ENCODE measurements at regions not wholly inside any gene's neighbourhood (a gene's known extent, or its start where the extent isn't known, plus 50 kb on each side); places are given as distances from the start of the nearest gene placed in this dataset.

DNA sequence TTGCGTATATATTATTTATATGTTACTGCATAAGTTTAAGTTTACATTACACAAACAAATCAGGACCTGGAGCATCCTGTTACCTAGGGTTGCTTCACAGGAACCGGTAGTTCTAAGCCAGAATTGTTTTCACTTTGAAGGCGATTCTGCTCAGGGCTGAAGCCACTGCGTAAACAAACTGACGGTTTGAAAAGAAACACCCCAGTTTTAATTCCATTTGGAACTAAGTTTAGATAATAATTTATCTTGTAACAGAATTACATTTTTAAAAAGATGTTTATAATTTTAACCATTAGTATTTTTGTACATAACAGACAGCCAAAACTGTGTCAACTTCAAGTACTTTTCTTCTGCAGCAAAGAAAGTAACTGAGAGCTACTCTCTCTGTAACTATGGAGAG, 282.1 kb upstream of the LYPLAL1 start:
- H3K36me3 ChIP-seq: no peaks in the 10 kb centered on the region
- no peaks in the 10 kb centered on the region for H3K27me3 ChIP-seq
- H3K4me3 ChIP-seq: no peak overlapping the region
- H3K27ac ChIP-seq: no peak overlapping the region
- intact Hi-C loops (cut with DNase I): no loop called here
- WGBS, 2 donors: 62 to 74% methylated on average over 5 of the region's 5 CpGs
- no peak for TF ChIP-seq POLR2A (IDR thresholded peaks at IDR 0.05)
- H3K9me3 ChIP-seq: no peaks in the 10 kb centered on the region
- DNase-seq: no peak
- peaks cover 0 to 20% (median 0%) of the 10 kb centered on the region in 3 donors for H3K4me1 ChIP-seq

DNA sequence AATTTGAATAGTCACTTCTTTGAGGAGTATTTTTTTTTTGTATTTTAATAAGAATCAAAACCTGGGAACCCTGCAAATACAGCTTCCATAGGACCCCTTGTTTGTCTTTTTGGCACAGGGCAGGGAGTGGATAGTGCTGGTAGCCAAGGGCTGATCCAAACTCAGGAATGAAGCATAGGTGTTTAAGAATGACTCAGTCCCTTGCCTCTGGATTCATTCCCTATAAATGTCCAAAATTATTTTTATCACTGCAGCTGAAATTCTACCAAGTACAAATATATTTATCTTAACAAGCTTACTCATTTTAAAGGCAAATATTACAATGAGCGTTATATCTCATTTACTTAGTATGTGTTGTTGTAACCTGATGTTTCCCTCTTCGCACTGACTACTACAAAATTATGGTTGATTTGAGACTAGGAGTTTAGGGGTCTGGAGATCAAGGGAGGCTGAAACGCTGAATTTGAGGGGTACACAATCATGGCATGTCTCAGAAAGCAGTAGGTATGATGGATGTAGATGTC, 278.6 kb upstream of the LYPLAL1 start:
- no peak overlapping the region for H3K27ac ChIP-seq
- H3K4me1 ChIP-seq: peaks cover 0 to 10% (median 0%) of the 10 kb centered on the region in 3 donors
- H3K4me3 ChIP-seq: no peak overlapping the region
- no peaks in the 10 kb centered on the region for H3K36me3 ChIP-seq
- H3K27me3 ChIP-seq: no peaks in the 10 kb centered on the region
- no peaks in the 10 kb centered on the region for H3K9me3 ChIP-seq
- WGBS, 2 donors: 88 to 89% methylated on average over 3 of the region's 3 CpGs
- intact Hi-C loops (cut with DNase I): no loop called here
- DNase-seq: no peak
- TF ChIP-seq, protein P1, sequence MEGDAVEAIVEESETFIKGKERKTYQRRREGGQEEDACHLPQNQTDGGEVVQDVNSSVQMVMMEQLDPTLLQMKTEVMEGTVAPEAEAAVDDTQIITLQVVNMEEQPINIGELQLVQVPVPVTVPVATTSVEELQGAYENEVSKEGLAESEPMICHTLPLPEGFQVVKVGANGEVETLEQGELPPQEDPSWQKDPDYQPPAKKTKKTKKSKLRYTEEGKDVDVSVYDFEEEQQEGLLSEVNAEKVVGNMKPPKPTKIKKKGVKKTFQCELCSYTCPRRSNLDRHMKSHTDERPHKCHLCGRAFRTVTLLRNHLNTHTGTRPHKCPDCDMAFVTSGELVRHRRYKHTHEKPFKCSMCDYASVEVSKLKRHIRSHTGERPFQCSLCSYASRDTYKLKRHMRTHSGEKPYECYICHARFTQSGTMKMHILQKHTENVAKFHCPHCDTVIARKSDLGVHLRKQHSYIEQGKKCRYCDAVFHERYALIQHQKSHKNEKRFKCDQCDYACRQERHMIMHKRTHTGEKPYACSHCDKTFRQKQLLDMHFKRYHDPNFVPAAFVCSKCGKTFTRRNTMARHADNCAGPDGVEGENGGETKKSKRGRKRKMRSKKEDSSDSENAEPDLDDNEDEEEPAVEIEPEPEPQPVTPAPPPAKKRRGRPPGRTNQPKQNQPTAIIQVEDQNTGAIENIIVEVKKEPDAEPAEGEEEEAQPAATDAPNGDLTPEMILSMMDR (IDR thresholded peaks at IDR 0.05): no peak
- no peak for TF ChIP-seq POLR2A (IDR thresholded peaks at IDR 0.05)

DNA sequence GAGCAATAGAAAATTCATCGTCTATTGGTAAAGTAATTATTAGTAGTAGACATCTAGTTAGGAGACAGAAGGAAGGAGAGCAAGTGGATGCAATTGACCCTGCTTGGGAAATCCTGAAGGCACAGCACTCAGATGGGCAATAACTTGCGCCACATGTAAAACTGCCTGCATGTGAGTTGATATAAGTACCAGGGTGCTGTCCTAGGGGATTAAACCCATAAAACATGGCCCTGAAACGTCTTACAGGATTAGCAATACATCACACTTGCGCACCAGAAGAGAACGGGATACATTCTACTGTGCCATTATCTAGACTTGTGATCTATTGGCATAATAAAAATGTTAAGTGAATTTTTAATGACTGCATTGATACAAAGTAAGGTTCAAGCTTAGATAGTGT, 277.5 kb upstream of the LYPLAL1 start:
- whole genome bisulfite sequencing, 2 donors: 84 to 87% methylated on average over 5 of the region's 5 CpGs
- no peak overlapping the region for H3K4me3 ChIP-seq
- no peaks in the 10 kb centered on the region for H3K9me3 ChIP-seq
- intact Hi-C loops (cut with DNase I): no loop called here
- no peaks in the 10 kb centered on the region for H3K4me1 ChIP-seq
- no peak for DNase-seq
- H3K36me3 ChIP-seq: no peaks in the 10 kb centered on the region
- H3K27ac ChIP-seq: no peak overlapping the region
- H3K27me3 ChIP-seq: no peaks in the 10 kb centered on the region
- TF ChIP-seq POLR2A (IDR thresholded peaks at IDR 0.05): no peak
- TF ChIP-seq, protein P1 (IDR thresholded peaks at IDR 0.05): no peak

DNA sequence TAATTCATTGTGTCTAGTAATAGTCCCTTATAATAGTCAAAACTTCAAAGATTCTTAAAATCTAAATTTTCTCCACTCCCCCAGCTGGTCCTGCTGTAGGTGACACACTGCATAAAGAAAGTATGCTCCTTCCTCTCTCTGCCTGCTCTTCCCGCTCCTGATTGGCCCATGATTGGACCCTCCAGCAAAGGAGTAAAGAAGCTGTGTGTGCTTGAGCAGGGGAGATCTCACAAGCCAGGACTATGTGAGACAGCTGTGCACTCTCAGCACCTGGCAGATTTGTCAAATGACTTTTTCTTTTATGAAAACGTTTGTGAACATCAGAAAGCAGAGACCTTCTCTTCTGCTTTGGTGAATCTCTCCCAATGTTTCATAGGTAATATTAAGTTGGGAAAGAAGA, 274.8 kb upstream of the LYPLAL1 start:
- Histone ChIP-seq H3K4me3 (no peak overlapping the region), H3K27me3 (no peaks in the 10 kb centered on the region), H3K9me3 (no peaks in the 10 kb centered on the region), H3K36me3 (no peaks in the 10 kb centered on the region), H3K27ac (no peak overlapping the region), H3K4me1 (no peaks in the 10 kb centered on the region)
- 30 to 61% methylated on average over 2 of the region's 2 CpGs for WGBS, 2 donors
- DNase-seq: no peak
- TF ChIP-seq, protein P1 (IDR thresholded peaks at IDR 0.05): no peak
- no peak for TF ChIP-seq POLR2A (IDR thresholded peaks at IDR 0.05)
- intact Hi-C loops (cut with DNase I): no loop called here

DNA sequence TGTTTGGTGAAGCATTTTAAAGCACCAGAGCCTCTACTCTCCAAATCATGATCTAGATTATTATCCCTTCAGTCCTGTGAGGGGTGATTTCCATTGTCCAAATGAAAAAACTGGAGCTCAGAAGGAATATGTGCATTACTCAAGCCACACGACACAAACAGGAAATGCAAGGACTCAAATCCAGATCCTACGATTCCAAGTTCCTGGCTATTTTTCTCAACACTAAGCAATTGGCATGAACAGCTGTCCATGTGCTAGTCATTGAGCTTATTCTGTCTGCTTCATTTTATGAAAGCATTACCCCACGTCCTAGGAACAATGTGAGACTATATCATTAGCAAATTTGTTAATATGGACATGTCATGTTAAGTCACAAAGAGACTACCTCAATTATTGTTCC, 273.1 kb upstream of the LYPLAL1 start:
- intact Hi-C loops (cut with DNase I): no loop called here
- Histone ChIP-seq H3K27me3 (no peaks in the 10 kb centered on the region), H3K36me3 (no peaks in the 10 kb centered on the region), H3K27ac (no peak overlapping the region), H3K4me1 (no peaks in the 10 kb centered on the region), H3K9me3 (no peaks in the 10 kb centered on the region), H3K4me3 (no peak overlapping the region)
- DNase-seq: no peak
- 50 to 70% methylated on average over 3 of the region's 3 CpGs for WGBS, 2 donors
- no peak for TF ChIP-seq POLR2A (IDR thresholded peaks at IDR 0.05)
- TF ChIP-seq, protein P1 (IDR thresholded peaks at IDR 0.05): no peak

DNA sequence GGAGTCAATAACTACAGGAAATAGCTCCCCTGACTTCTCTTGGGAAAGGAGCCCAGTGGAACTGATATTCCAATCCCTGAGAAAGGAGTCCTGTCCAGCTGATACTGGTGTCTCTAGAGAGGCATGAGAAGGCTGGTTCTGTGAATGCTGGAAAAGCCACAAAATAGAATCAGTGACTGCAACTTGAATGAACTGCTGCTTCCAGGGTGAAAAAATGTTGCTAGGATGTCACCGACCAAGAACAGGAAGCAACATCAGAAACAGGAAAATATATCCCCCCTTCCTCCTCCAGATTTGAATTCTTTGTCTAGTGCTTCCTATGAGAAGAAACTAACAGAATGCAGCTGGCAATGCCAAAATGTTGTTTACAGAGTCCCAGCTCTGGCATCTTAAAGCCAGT, 269.3 kb upstream of the LYPLAL1 start:
- Histone ChIP-seq H3K4me3 (no peak overlapping the region), H3K9me3 (no peaks in the 10 kb centered on the region), H3K4me1 (no peaks in the 10 kb centered on the region), H3K36me3 (no peaks in the 10 kb centered on the region), H3K27ac (no peak overlapping the region), H3K27me3 (no peaks in the 10 kb centered on the region)
- TF ChIP-seq POLR2A (IDR thresholded peaks at IDR 0.05): no peak
- TF ChIP-seq, protein P1 (IDR thresholded peaks at IDR 0.05): no peak
- 37 to 55% methylated on average over 1 of the region's 1 CpG for WGBS, 2 donors
- intact Hi-C loops (cut with DNase I): no loop called here
- no peak for DNase-seq

Data from esophagus squamous epithelium (tissue), 5 donors.